HCT116 (cell line): ENCODE measurements at regions not wholly inside any gene's neighbourhood (a gene's known extent, or its start where the extent isn't known, plus 50 kb on each side); places are given as distances from the start of the nearest gene placed in this dataset.

Source experiments
- ATAC-seq: fragments of 200-7000 bp; cut with Tn5 transposase; 2 replicates; pipeline ENCODE4 v1.9.1; 2020; ENCODE audit warnings: mild to moderate bottlenecking, moderate library complexity
- BruUV-seq: library from RNA; stranded (reverse); fragments of 400-500 nt; replicated peaks from 2 replicates; lab custom pipeline; 2021; lab: Mats Ljungman, UMichigan
- CTCF ChIA-PET: fragments of 300-600 bp; sonication (Branson Sonifier 250); formaldehyde crosslinking; loops from one replicate; lab custom pipeline; 2021; ENCODE audit warnings: antibody characterized with exemption; lab: Charles Lee
- POLR2A ChIA-PET: fragments of 300-600, 350-600 bp; sonication (Branson Sonifier 250); formaldehyde crosslinking; loops from one replicate; lab custom pipeline; 2021; ENCODE audit warnings: antibody characterized with exemption; lab: Charles Lee
- RAD21 ChIA-PET, 2 experiments: fragments of 300-600 bp; sonication (Branson Sonifier 250); formaldehyde crosslinking; loops; one replicate each; lab custom pipeline; 2023; ENCODE audit warnings: low total read pairs in 2 of 2; ENCODE audit not compliant: uncharacterized antibody in 2 of 2, unreplicated experiment in 2 of 2, low non-redundant PET in 1 of 2; lab: Charles Lee
- DNase-seq: peaks from one replicate; pipeline ENCODE4 v3.0.0-alpha.2; 2010; ENCODE audit warnings: low read depth, low spot score
- H2AFZ ChIP-seq: fragments of 200-600 bp; shearing (Covaris generic), sonication (generic); 2 replicates; pipeline ENCODE4 v1.6.1; 2017; ENCODE audit warnings: low read depth, mixed run types, mixed read lengths, antibody characterized with exemption, low read length; ENCODE audit not compliant: poor library complexity, severe bottlenecking
- H3K27ac ChIP-seq: 2 replicates; pipeline ENCODE4 v1.5.1; 2012; ENCODE audit warnings: low read depth, low read length
- H3K27me3 ChIP-seq: fragments of 200-600 bp; sonication (generic); 2 replicates; pipeline ENCODE4 v1.6.1; 2016; ENCODE audit warnings: mixed run types, low read length, mixed read lengths; ENCODE audit not compliant: insufficient read depth
- H3K36me3 ChIP-seq, 2 experiments: fragments of 200-500 bp in 1 of 2; fragments of 200-600 bp in 1 of 2; sonication (Bioruptor generic) in 1 of 2; sonication (generic) in 1 of 2; 2 replicates each; pipeline versions ENCODE4 v1.5.1 to v1.6.1; 2014 to 2016; ENCODE audit warnings: low read length in 2 of 2, inconsistent platforms in 1 of 2, mixed read lengths in 1 of 2, mixed run types in 1 of 2; ENCODE audit not compliant: insufficient read depth in 2 of 2, control insufficient read depth in 1 of 2
- H3K4me1 ChIP-seq, 2 experiments: fragments of 200-600 bp in 1 of 2; sonication (generic) in 1 of 2; 2 replicates each; pipeline versions ENCODE4 v1.5.1 to v1.6.1; 2012 to 2017; ENCODE audit warnings: low read length in 2 of 2, inconsistent platforms in 1 of 2, mild to moderate bottlenecking in 1 of 2, mixed read lengths in 1 of 2, mixed run types in 1 of 2, moderate library complexity in 1 of 2; ENCODE audit not compliant: insufficient read depth in 2 of 2, control insufficient read depth in 1 of 2
- H3K4me2 ChIP-seq: fragments of 200-600 bp; sonication (generic); 2 replicates; pipeline ENCODE4 v1.6.1; 2017; ENCODE audit warnings: mixed run types, low read length, mixed read lengths
- H3K4me3 ChIP-seq, 2 experiments: fragments of 200-600 bp in 1 of 2; sonication (generic) in 1 of 2; replicated peaks in 1 of 2; 2 replicates each; pipeline ENCODE4 v1.5.1; 2011 to 2016; ENCODE audit warnings: low read length in 2 of 2, control low read depth in 1 of 2, low read depth in 1 of 2, mild to moderate bottlenecking in 1 of 2, mixed read lengths in 1 of 2, mixed run types in 1 of 2
- H3K79me2 ChIP-seq: fragments of 200-600 bp; sonication (generic); 2 replicates; pipeline ENCODE4 v1.6.1; 2017; ENCODE audit warnings: mild to moderate bottlenecking, mixed run types, low read length, moderate library complexity, mixed read lengths; ENCODE audit not compliant: insufficient read depth
- H3K9ac ChIP-seq: fragments of 200-600 bp; sonication (generic); 2 replicates; pipeline ENCODE4 v1.6.1; 2016; ENCODE audit warnings: low read length, mixed read lengths
- H3K9me2 ChIP-seq: fragments of 200-600 bp; sonication (generic), shearing (Covaris generic); 2 replicates; pipeline ENCODE4 v1.6.1; 2017; ENCODE audit warnings: mixed run types, mild to moderate bottlenecking, moderate library complexity; ENCODE audit not compliant: insufficient read depth
- H3K9me3 ChIP-seq, 2 experiments: fragments of 200-500 bp in 1 of 2; fragments of 200-600 bp in 1 of 2; sonication (Bioruptor generic) in 1 of 2; sonication (generic) in 1 of 2; 2 replicates each; pipeline ENCODE4 v1.6.1; 2014 to 2017; ENCODE audit warnings: low read length in 2 of 2, mixed read lengths in 2 of 2, inconsistent platforms in 1 of 2, low read depth in 1 of 2, mild to moderate bottlenecking in 1 of 2, mixed run types in 1 of 2, moderate library complexity in 1 of 2; ENCODE audit not compliant: control insufficient read depth in 1 of 2, insufficient read depth in 1 of 2
- H4K20me1 ChIP-seq: fragments of 200-600 bp; sonication (generic), shearing (Covaris generic); 2 replicates; pipeline ENCODE4 v1.6.1; 2017; ENCODE audit warnings: mixed run types, mild to moderate bottlenecking, moderate library complexity; ENCODE audit not compliant: insufficient read depth
- CBX3 ChIP-seq: IDR thresholded peaks from 2 replicates; pipeline ENCODE4 v1.6.1; 2012; ENCODE audit warnings: low read depth
- POLR2A ChIP-seq: IDR thresholded peaks from 2 replicates; pipeline ENCODE4 v1.7.0; 2011; ENCODE audit warnings: borderline replicate concordance; ENCODE audit not compliant: insufficient read depth, insufficient read length; ENCODE audit errors: extremely low read depth
- POLR2AphosphoS5 ChIP-seq: IDR thresholded peaks from 2 replicates; pipeline ENCODE4 v1.6.1; 2011; ENCODE audit warnings: mild to moderate bottlenecking, low read depth, low read length, moderate library complexity
- SP1 ChIP-seq: IDR thresholded peaks from 2 replicates; pipeline ENCODE4 v1.6.1; 2012; ENCODE audit warnings: low read depth
- ZNF274 ChIP-seq: fragments of 200-500 bp; sonication (Bioruptor generic); IDR thresholded peaks from 2 replicates; pipeline ENCODE4 v1.6.1; 2014; ENCODE audit warnings: mild to moderate bottlenecking, low read depth, low read length, inconsistent platforms
- intact Hi-C: fragments of 100-400 bp; cut with micrococcal nuclease; formaldehyde crosslinking; loops from 2 replicates; pipeline ENCODE4 v1.10.0; 2022
- TF ChIP-seq, protein P1 (sequence below): IDR thresholded peaks from 2 replicates; pipeline ENCODE4 v1.6.1; 2011; ENCODE audit warnings: mild to moderate bottlenecking, low read length, moderate library complexity; ENCODE audit not compliant: insufficient replicate concordance; ENCODE audit errors: extremely low read depth

DNA sequence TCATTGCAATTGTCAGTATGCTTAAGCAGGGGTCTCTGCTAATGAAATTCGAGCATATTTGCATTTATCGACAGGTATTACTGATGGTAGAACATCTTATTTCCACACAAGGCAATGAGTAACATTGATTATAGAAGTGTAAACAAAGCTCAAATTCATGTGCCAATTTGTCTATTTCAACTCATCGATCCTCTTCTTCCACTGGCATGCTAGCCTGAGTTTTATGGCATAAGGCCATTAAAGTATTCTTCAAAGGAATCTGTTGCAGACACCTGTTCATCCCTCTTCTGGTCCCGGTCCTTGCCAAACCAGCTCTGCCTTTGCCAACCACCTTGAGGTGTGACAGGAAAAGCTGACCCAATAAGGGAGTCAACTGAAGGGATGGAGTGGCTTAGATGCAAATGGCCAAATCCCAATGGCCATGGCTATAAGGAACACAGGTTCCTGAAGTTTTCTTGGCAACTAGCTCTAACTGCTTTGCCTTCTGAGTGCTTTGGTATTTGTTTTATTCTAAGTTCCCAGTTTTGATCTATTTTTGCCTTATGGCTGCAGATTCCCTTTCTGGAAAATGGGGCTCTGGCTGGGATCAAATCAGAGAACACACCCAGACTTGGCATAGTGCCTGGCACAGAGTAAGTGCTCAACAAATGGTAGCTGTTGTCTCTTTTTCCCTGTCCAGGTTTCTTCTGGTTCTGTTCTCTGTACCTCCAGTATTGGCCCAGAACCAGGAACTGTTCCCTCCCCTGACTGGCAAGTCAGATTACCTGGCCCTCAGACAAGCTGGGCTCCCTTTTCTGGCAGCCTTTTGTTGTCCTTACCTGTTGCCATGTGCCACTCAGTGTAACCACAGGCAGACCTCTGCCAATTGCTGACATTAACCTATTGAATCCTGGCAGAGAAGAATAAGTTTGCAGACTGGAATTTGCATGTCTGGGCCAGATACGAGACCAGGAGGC is 63.1 kb downstream of the RTL9 start:
- ChIA-PET RAD21 (no interaction called here), POLR2A (no interaction called here), CTCF (no interaction called here)
- Histone ChIP-seq H3K9me3 (no peaks in the 10 kb centered on the region), H3K4me1 (peaks cover 0 to 8% of the 10 kb centered on the region in 2 experiments; a peak in 1 of 4 replicates), H3K36me3 (no peaks in the 10 kb centered on the region), H3K4me3 (no peak overlapping the region), H2AFZ (no peak overlapping the region), H3K9me2 (no peaks in the 10 kb centered on the region), H4K20me1 (no peaks in the 10 kb centered on the region), H3K79me2 (no peaks in the 10 kb centered on the region), H3K27ac (no peak overlapping the region), H3K4me2 (no peak overlapping the region), H3K9ac (no peak overlapping the region), H3K27me3 (no peaks in the 10 kb centered on the region)
- TF ChIP-seq POLR2A (no peak), POLR2AphosphoS5 (no peak), ZNF274 (no peak), SP1 (no peak), CBX3 (no peak)
- TF ChIP-seq, protein P1, sequence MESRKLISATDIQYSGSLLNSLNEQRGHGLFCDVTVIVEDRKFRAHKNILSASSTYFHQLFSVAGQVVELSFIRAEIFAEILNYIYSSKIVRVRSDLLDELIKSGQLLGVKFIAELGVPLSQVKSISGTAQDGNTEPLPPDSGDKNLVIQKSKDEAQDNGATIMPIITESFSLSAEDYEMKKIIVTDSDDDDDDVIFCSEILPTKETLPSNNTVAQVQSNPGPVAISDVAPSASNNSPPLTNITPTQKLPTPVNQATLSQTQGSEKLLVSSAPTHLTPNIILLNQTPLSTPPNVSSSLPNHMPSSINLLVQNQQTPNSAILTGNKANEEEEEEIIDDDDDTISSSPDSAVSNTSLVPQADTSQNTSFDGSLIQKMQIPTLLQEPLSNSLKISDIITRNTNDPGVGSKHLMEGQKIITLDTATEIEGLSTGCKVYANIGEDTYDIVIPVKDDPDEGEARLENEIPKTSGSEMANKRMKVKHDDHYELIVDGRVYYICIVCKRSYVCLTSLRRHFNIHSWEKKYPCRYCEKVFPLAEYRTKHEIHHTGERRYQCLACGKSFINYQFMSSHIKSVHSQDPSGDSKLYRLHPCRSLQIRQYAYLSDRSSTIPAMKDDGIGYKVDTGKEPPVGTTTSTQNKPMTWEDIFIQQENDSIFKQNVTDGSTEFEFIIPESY: no peak
- intact Hi-C loops: no loop called here
- no TSS peak for BruUV-seq
- no peak for DNase-seq
- ATAC-seq: no peak
